ENCODE measurements at regions not wholly inside any gene's neighbourhood (a gene's known extent, or its start where the extent isn't known, plus 50 kb on each side); places are given as distances from the start of the nearest gene placed in this dataset.

GRCh38 chr13:50074843-50075242, 59.6 kb downstream of the KCNRG start:
- Histone ChIP-seq H2AFZ (ENCODE audit: low read depth, low read length) (no peak overlapping the region), H3K79me2 (ENCODE audit: insufficient read depth, low read length) (peaks cover 100% of the 10 kb centered on the region), H3K27ac (ENCODE audit: low read depth, low read length) (no peak overlapping the region), H3K4me1 (ENCODE audit: insufficient read depth, low read length) (peaks cover 2% of the 10 kb centered on the region), H3K36me3 (ENCODE audit: insufficient read depth, low read length) (no peaks in the 10 kb centered on the region), H4K20me1 (ENCODE audit: insufficient read depth, low read length) (no peaks in the 10 kb centered on the region), H3K9ac (ENCODE audit: low read length) (no peak overlapping the region), H3K27me3 (ENCODE audit: insufficient read depth, low read length) (no peaks in the 10 kb centered on the region), H3K9me3 (ENCODE audit: insufficient read depth, low read depth, low read length) (no peaks in the 10 kb centered on the region), H3K4me3 (ENCODE audit: insufficient read depth, low read depth, low read length) (no peak overlapping the region), H3K4me2 (ENCODE audit: low read length) (no peak overlapping the region)
- no peak overlapping the region for H3K4me3 Mint-ChIP-seq (ENCODE audit: unreplicated experiment)
- no peak for TF ChIP-seq CTCF (IDR thresholded peaks at IDR 0.05; ENCODE audit: insufficient read depth, low read depth, low read length)
- TF ChIP-seq EZH2 (IDR thresholded peaks at IDR 0.05; ENCODE audit: insufficient read depth, low read length): no peak
- peaks cover 9% of the 10 kb centered on the region for H3K4me1 Mint-ChIP-seq (ENCODE audit: low read depth, unreplicated experiment)
- no peak for DNase-seq (ENCODE audit: low read depth)
- no peak for FAIRE-seq
- H3K27me3 Mint-ChIP-seq (ENCODE audit: low read depth, unreplicated experiment): no peaks in the 10 kb centered on the region
- no peak overlapping the region for H3K27ac Mint-ChIP-seq (ENCODE audit: unreplicated experiment)
- no peaks in the 10 kb centered on the region for H3K9me3 Mint-ChIP-seq (ENCODE audit: unreplicated experiment)
- H3K36me3 Mint-ChIP-seq (ENCODE audit: low read depth, unreplicated experiment): no peaks in the 10 kb centered on the region

GRCh38 chr13:50075619-50076097, 60.4 kb downstream of the KCNRG start:
- Histone ChIP-seq H4K20me1 (ENCODE audit: insufficient read depth, low read length) (peaks cover 4% of the 10 kb centered on the region), H3K9ac (ENCODE audit: low read length) (no peak overlapping the region), H3K4me3 (ENCODE audit: insufficient read depth, low read depth, low read length) (no peak overlapping the region), H3K36me3 (ENCODE audit: insufficient read depth, low read length) (no peaks in the 10 kb centered on the region), H3K27me3 (ENCODE audit: insufficient read depth, low read length) (no peaks in the 10 kb centered on the region), H3K79me2 (ENCODE audit: insufficient read depth, low read length) (peaks cover 100% of the 10 kb centered on the region), H3K9me3 (ENCODE audit: insufficient read depth, low read depth, low read length) (no peaks in the 10 kb centered on the region), H3K4me1 (ENCODE audit: insufficient read depth, low read length) (peaks cover 2% of the 10 kb centered on the region), H2AFZ (ENCODE audit: low read depth, low read length) (no peak overlapping the region), H3K4me2 (ENCODE audit: low read length) (peak overlapping the region; percentile 1), H3K27ac (ENCODE audit: low read depth, low read length) (no peak overlapping the region)
- FAIRE-seq: no peak
- Mint-ChIP-seq H3K4me3 (ENCODE audit: unreplicated experiment) (no peak overlapping the region), H3K9me3 (ENCODE audit: unreplicated experiment) (no peaks in the 10 kb centered on the region), H3K27me3 (ENCODE audit: low read depth, unreplicated experiment) (no peaks in the 10 kb centered on the region), H3K36me3 (ENCODE audit: low read depth, unreplicated experiment) (no peaks in the 10 kb centered on the region), H3K27ac (ENCODE audit: unreplicated experiment) (no peak overlapping the region), H3K4me1 (ENCODE audit: low read depth, unreplicated experiment) (peaks cover 9% of the 10 kb centered on the region)
- no peak for DNase-seq (ENCODE audit: low read depth)
- no peak for TF ChIP-seq CTCF (IDR thresholded peaks at IDR 0.05; ENCODE audit: insufficient read depth, low read depth, low read length)
- TF ChIP-seq EZH2 (IDR thresholded peaks at IDR 0.05; ENCODE audit: insufficient read depth, low read length): no peak

- Mint-ChIP-seq H3K36me3 (ENCODE audit: low read depth, unreplicated experiment) (no peaks in the 10 kb centered on the region), H3K27ac (ENCODE audit: unreplicated experiment) (no peak overlapping the region), H3K27me3 (ENCODE audit: low read depth, unreplicated experiment) (no peaks in the 10 kb centered on the region), H3K9me3 (ENCODE audit: unreplicated experiment) (no peaks in the 10 kb centered on the region), H3K4me3 (ENCODE audit: unreplicated experiment) (no peak overlapping the region), H3K4me1 (ENCODE audit: low read depth, unreplicated experiment) (peaks cover 6% of the 10 kb centered on the region)
- H3K27me3 ChIP-seq (ENCODE audit: insufficient read depth, low read length): no peaks in the 10 kb centered on the region
- no peak for FAIRE-seq
- no peak overlapping the region for H3K4me3 ChIP-seq (ENCODE audit: insufficient read depth, low read depth, low read length)
- H3K36me3 ChIP-seq (ENCODE audit: insufficient read depth, low read length): no peaks in the 10 kb centered on the region
- no peak overlapping the region for H3K27ac ChIP-seq (ENCODE audit: low read depth, low read length)
- DNase-seq (ENCODE audit: low read depth): no peak
- H3K9ac ChIP-seq (ENCODE audit: low read length): peak overlapping the region; percentile 5
- peak overlapping the region; percentile 32 for H3K4me2 ChIP-seq (ENCODE audit: low read length)
- no peak for TF ChIP-seq CTCF (IDR thresholded peaks at IDR 0.05; ENCODE audit: insufficient read depth, low read depth, low read length)
- no peak for TF ChIP-seq EZH2 (IDR thresholded peaks at IDR 0.05; ENCODE audit: insufficient read depth, low read length)
- H3K9me3 ChIP-seq (ENCODE audit: insufficient read depth, low read depth, low read length): no peaks in the 10 kb centered on the region
- peaks cover 8% of the 10 kb centered on the region for H4K20me1 ChIP-seq (ENCODE audit: insufficient read depth, low read length)
- H3K4me1 ChIP-seq (ENCODE audit: insufficient read depth, low read length): peaks cover 2% of the 10 kb centered on the region
- H2AFZ ChIP-seq (ENCODE audit: low read depth, low read length): no peak overlapping the region
- peaks cover 94% of the 10 kb centered on the region for H3K79me2 ChIP-seq (ENCODE audit: insufficient read depth, low read length)
These were observed 62.2 kb downstream of the KCNRG start for GRCh38 chr13:50077431-50077830.

All from astrocyte (in vitro differentiated cells and primary cell).